GM03348 (cell line): ENCODE measurements at regions not wholly inside any gene's neighbourhood (a gene's known extent, or its start where the extent isn't known, plus 50 kb on each side); places are given as distances from the start of the nearest gene placed in this dataset.

Source experiments
- DNase-seq: peaks from one replicate; pipeline ENCODE4 v3.0.0; 2012; ENCODE audit warnings: low spot score

- DNase-seq, result no peak
Measured at GRCh38 chr1:213650603-213651002, 337.2 kb upstream of the PROX1 start.

GRCh38 chr1:213651077-213651476, 336.7 kb upstream of the PROX1 start:
- no peak for DNase-seq

- no peak for DNase-seq
Measured at GRCh38 chr1:213652109-213652508, 335.7 kb upstream of the PROX1 start.

GRCh38 chr1:213656039-213656438, 331.7 kb upstream of the PROX1 start:
- no peak for DNase-seq

- DNase-seq, result no peak
Measured at GRCh38 chr1:213656503-213656902, 331.3 kb upstream of the PROX1 start.

- DNase-seq, result no peak
Measured at GRCh38 chr1:213657013-213657412, 330.8 kb upstream of the PROX1 start.

- no peak for DNase-seq
Measured at GRCh38 chr1:213657879-213658278, 329.9 kb upstream of the PROX1 start.

- no peak for DNase-seq
Measured at GRCh38 chr1:213658457-213658856, 329.3 kb upstream of the PROX1 start.

- DNase-seq, result no peak
Measured at GRCh38 chr1:213659580-213660547, 327.9 kb upstream of the PROX1 start.

- no peak for DNase-seq
Measured at GRCh38 chr1:213661302-213661701, 326.5 kb upstream of the PROX1 start.

- DNase-seq, result no peak
Measured at GRCh38 chr1:213666113-213666512, 321.7 kb upstream of the PROX1 start.

GRCh38 chr1:213666922-213667321, 320.9 kb upstream of the PROX1 start:
- DNase-seq, result no peak

- no peak for DNase-seq
Measured at GRCh38 chr1:213669512-213669911, 318.3 kb upstream of the PROX1 start.

GRCh38 chr1:213669964-213670691, 317.6 kb upstream of the PROX1 start:
- DNase-seq, result no peak

GRCh38 chr1:213670692-213671023, 317.1 kb upstream of the PROX1 start:
- no peak for DNase-seq

- DNase-seq, result no peak
Measured at GRCh38 chr1:213675043-213675442, 312.7 kb upstream of the PROX1 start.

- DNase-seq, result no peak
Measured at GRCh38 chr1:213676736-213677135, 311.0 kb upstream of the PROX1 start.

GRCh38 chr1:213678348-213678747, 309.4 kb upstream of the PROX1 start:
- no peak for DNase-seq

- no peak for DNase-seq
Measured at GRCh38 chr1:213678753-213679152, 309.0 kb upstream of the PROX1 start.

- DNase-seq, result no peak
Measured at GRCh38 chr1:213679153-213679552, 308.6 kb upstream of the PROX1 start.

GRCh38 chr1:213680677-213681325, 307.0 kb upstream of the PROX1 start:
- DNase-seq, result no peak

- DNase-seq, result no peak
Measured at GRCh38 chr1:213681788-213682340, 305.9 kb upstream of the PROX1 start.

GRCh38 chr1:213683529-213683928, 304.2 kb upstream of the PROX1 start:
- DNase-seq, result no peak
